Osteoblast (primary cell): ENCODE measurements at regions not wholly inside any gene's neighbourhood (a gene's known extent, or its start where the extent isn't known, plus 50 kb on each side); places are given as distances from the start of the nearest gene placed in this dataset.

Experiments used
- DNase-seq: peaks from one replicate; pipeline ENCODE4 v3.0.0; 2011; ENCODE audit warnings: low spot score, mixed read lengths; ENCODE audit not compliant: insufficient read length; ENCODE audit errors: missing footprints
- H2AFZ ChIP-seq: 2 replicates; pipeline ENCODE4 v1.6.0; 2011; ENCODE audit warnings: mild to moderate bottlenecking, low read length
- H3K27ac ChIP-seq: 2 replicates; pipeline ENCODE4 v1.5.1; 2011; ENCODE audit warnings: mild to moderate bottlenecking, low read depth, low read length, moderate library complexity
- H3K27me3 ChIP-seq: 2 replicates; pipeline ENCODE4 v1.6.0; 2012; ENCODE audit warnings: mild to moderate bottlenecking, control low read depth, inconsistent platforms, low read length, moderate library complexity; ENCODE audit not compliant: insufficient read depth
- H3K36me3 ChIP-seq: 2 replicates; pipeline ENCODE4 v1.5.1; 2011; ENCODE audit warnings: mild to moderate bottlenecking, low read length, control low read depth, moderate library complexity; ENCODE audit not compliant: insufficient read depth
- H3K4me1 ChIP-seq: 2 replicates; pipeline ENCODE4 v1.5.1; 2011; ENCODE audit warnings: mild to moderate bottlenecking, low read length, control low read depth, moderate library complexity; ENCODE audit not compliant: insufficient read depth
- H3K4me2 ChIP-seq: 2 replicates; pipeline ENCODE4 v1.6.0; 2011; ENCODE audit warnings: mild to moderate bottlenecking, low read length; ENCODE audit not compliant: insufficient read depth
- H3K4me3 ChIP-seq: fragments of 200-600 bp; sonication (generic); 3 replicates; pipeline ENCODE4 v1.5.1; 2012; ENCODE audit warnings: mild to moderate bottlenecking, low read length, inconsistent platforms; ENCODE audit not compliant: insufficient read depth
- H3K79me2 ChIP-seq: 2 replicates; pipeline ENCODE4 v1.6.0; 2012; ENCODE audit warnings: mild to moderate bottlenecking, low read length, control low read depth, inconsistent platforms; ENCODE audit not compliant: insufficient read depth
- H3K9me3 ChIP-seq: 2 replicates; pipeline ENCODE4 v1.5.1; 2011; ENCODE audit warnings: low read depth, low read length, control low read depth
- H4K20me1 ChIP-seq: 2 replicates; pipeline ENCODE4 v1.6.0; 2012; ENCODE audit warnings: mild to moderate bottlenecking, low read length, control low read depth; ENCODE audit not compliant: insufficient read depth
- CTCF ChIP-seq: IDR thresholded peaks from 2 replicates; pipeline ENCODE4 v1.5.1; 2011; ENCODE audit warnings: mild to moderate bottlenecking, low read depth, low read length, moderate library complexity; ENCODE audit errors: extremely low read depth

DNA sequence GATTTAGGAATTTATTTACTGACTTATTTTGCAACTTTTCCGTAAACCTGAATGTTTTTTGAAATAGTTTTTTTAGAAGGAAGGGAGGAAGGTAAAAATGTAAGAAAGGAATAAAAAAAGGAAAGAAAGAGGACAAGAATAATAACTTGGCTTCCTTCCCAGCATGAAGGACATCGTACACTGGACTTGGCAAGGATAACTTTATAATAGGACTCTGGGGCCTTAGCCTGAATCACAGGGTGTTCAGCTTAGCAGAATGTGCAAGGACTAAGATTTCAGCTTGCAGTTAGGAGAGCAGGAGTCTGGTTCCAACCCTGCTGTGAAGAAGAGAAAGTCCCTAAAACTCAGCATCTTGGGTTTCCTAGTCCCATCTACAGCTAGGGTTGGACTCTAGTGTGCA lies 1053.3 kb downstream of the VRK1 start:
- Histone ChIP-seq H4K20me1 (no peaks in the 10 kb centered on the region), H3K27ac (no peak overlapping the region), H3K4me1 (no peaks in the 10 kb centered on the region), H3K79me2 (no peaks in the 10 kb centered on the region), H3K27me3 (no peaks in the 10 kb centered on the region), H2AFZ (no peak overlapping the region), H3K4me2 (no peak overlapping the region), H3K36me3 (no peaks in the 10 kb centered on the region), H3K4me3 (no peak overlapping the region), H3K9me3 (peaks cover 3% of the 10 kb centered on the region)
- TF ChIP-seq CTCF, result no peak
- DNase-seq, result no peak

GRCh38 chr14:97850886-97851285 lies 1053.7 kb downstream of the VRK1 start:
- no peaks in the 10 kb centered on the region for H3K27me3 ChIP-seq

GRCh38 chr14:97851428-97851995 lies 1054.3 kb downstream of the VRK1 start:
- Histone ChIP-seq H3K27me3 (no peaks in the 10 kb centered on the region), H3K4me2 (no peak overlapping the region), H3K36me3 (no peaks in the 10 kb centered on the region), H2AFZ (no peak overlapping the region), H3K4me1 (no peaks in the 10 kb centered on the region), H3K4me3 (no peak overlapping the region), H3K9me3 (no peaks in the 10 kb centered on the region), H3K27ac (no peak overlapping the region), H4K20me1 (no peaks in the 10 kb centered on the region), H3K79me2 (no peaks in the 10 kb centered on the region)
- no peak for DNase-seq
- no peak for TF ChIP-seq CTCF

More at GRCh38 chr14:97850886-97851285, 1053.7 kb downstream of the VRK1 start:
- peaks cover 3% of the 10 kb centered on the region for H3K9me3 ChIP-seq
- no peak overlapping the region for H3K4me3 ChIP-seq
- no peaks in the 10 kb centered on the region for H3K36me3 ChIP-seq
- H2AFZ ChIP-seq, result no peak overlapping the region
- H3K4me2 ChIP-seq, result no peak overlapping the region
- no peak for DNase-seq
- H4K20me1 ChIP-seq, result no peaks in the 10 kb centered on the region
- H3K27ac ChIP-seq, result no peak overlapping the region
- no peaks in the 10 kb centered on the region for H3K4me1 ChIP-seq
- no peak for TF ChIP-seq CTCF
- H3K79me2 ChIP-seq, result no peaks in the 10 kb centered on the region

- DNase-seq, result no peak
- Histone ChIP-seq H3K9me3 (no peaks in the 10 kb centered on the region), H2AFZ (no peak overlapping the region), H3K27ac (no peak overlapping the region), H3K4me1 (no peaks in the 10 kb centered on the region), H3K4me2 (no peak overlapping the region), H3K27me3 (no peaks in the 10 kb centered on the region), H3K79me2 (no peaks in the 10 kb centered on the region), H4K20me1 (no peaks in the 10 kb centered on the region), H3K4me3 (no peak overlapping the region), H3K36me3 (no peaks in the 10 kb centered on the region)
- TF ChIP-seq CTCF, result no peak
Observed at GRCh38 chr14:97854918-97855317, 1057.7 kb downstream of the VRK1 start.
